IMR-90 (cell line): ENCODE measurements at regions not wholly inside any gene's neighbourhood (a gene's known extent, or its start where the extent isn't known, plus 50 kb on each side); places are given as distances from the start of the nearest gene placed in this dataset.

Experiments
- ATAC-seq: fragments of 200-7000 bp; cut with Tn5 transposase; 2 replicates; pipeline ENCODE4 v1.9.1; 2020; ENCODE audit warnings: low read depth, mild to moderate bottlenecking, moderate library complexity
- BruUV-seq: library from RNA; stranded (reverse); fragments of 400-500 nt; replicated peaks from 2 replicates; lab custom pipeline; 2021; lab: Mats Ljungman, UMichigan
- CTCF ChIA-PET: fragments of 300-600 bp; formaldehyde crosslinking; extraction: SDS; loops from one replicate; lab custom pipeline; 2021; ENCODE audit warnings: antibody characterized with exemption; lab: Yijun Ruan, JAX
- POLR2A ChIA-PET: fragments of 300-600 bp; sonication (Branson Sonifier 250); formaldehyde crosslinking; loops from one replicate; lab custom pipeline; 2022; ENCODE audit warnings: antibody characterized with exemption; ENCODE audit not compliant: unreplicated experiment; lab: Charles Lee
- DNase-seq: peaks from one replicate; pipeline ENCODE4 v3.0.0; 2013
- H2AFZ ChIP-seq: replicated peaks from 2 replicates; pipeline ENCODE3; 2013; ENCODE audit warnings: low read length, mild to moderate bottlenecking; ENCODE audit not compliant: poor library complexity
- H2AK5ac ChIP-seq: 2 replicates; pipeline ENCODE4 v1.6.1; 2013; ENCODE audit warnings: low read depth, low read length, inconsistent platforms
- H2AK9ac ChIP-seq: replicated peaks from 2 replicates; pipeline ENCODE3; 2013; ENCODE audit warnings: mild to moderate bottlenecking, low read depth, low read length, moderate library complexity; ENCODE audit not compliant: poor library complexity
- H2BK120ac ChIP-seq: 2 replicates; pipeline ENCODE4 v1.6.1; 2013; ENCODE audit warnings: low read depth, low read length, inconsistent platforms
- H2BK15ac ChIP-seq: 3 replicates; pipeline ENCODE4 v1.6.1; 2013; ENCODE audit warnings: low read depth, low read length, inconsistent platforms
- H2BK20ac ChIP-seq: 2 replicates; pipeline ENCODE4 v1.6.1; 2013; ENCODE audit warnings: low read depth, mild to moderate bottlenecking, inconsistent platforms, low read length, moderate library complexity
- H2BK5ac ChIP-seq: 2 replicates; pipeline ENCODE4 v1.6.1; 2013; ENCODE audit warnings: mild to moderate bottlenecking, low read depth, low read length, inconsistent platforms; ENCODE audit not compliant: poor library complexity, severe bottlenecking
- H3K14ac ChIP-seq: replicated peaks from 2 replicates; pipeline ENCODE4 v1.6.1; 2013; ENCODE audit warnings: low read depth, low read length, inconsistent platforms
- H3K18ac ChIP-seq: 2 replicates; pipeline ENCODE4 v1.6.1; 2013; ENCODE audit warnings: low read depth, low read length, control low read depth
- H3K23ac ChIP-seq: 2 replicates; pipeline ENCODE4 v1.6.1; 2013; ENCODE audit warnings: low read depth, low read length, inconsistent platforms
- H3K27ac ChIP-seq: 2 replicates; pipeline ENCODE4 v1.5.1; 2013; ENCODE audit warnings: mild to moderate bottlenecking, control low read depth, low read length; ENCODE audit not compliant: insufficient read depth
- H3K27me3 ChIP-seq: 2 replicates; pipeline ENCODE4 v1.6.1; 2013; ENCODE audit warnings: low read length; ENCODE audit not compliant: control insufficient read depth, insufficient read depth
- H3K36me3 ChIP-seq: 2 replicates; pipeline ENCODE4 v1.6.1; 2013; ENCODE audit warnings: low read length, mixed read lengths; ENCODE audit not compliant: control insufficient read depth, insufficient read depth
- H3K4ac ChIP-seq: 2 replicates; pipeline ENCODE4 v1.6.1; 2013; ENCODE audit warnings: low read depth, low read length, inconsistent platforms
- H3K4me1 ChIP-seq: 2 replicates; pipeline ENCODE4 v1.6.1; 2013; ENCODE audit warnings: low read length, mixed read lengths; ENCODE audit not compliant: control insufficient read depth, insufficient read depth
- H3K4me2 ChIP-seq: 2 replicates; pipeline ENCODE4 v1.6.1; 2013; ENCODE audit warnings: low read depth, mild to moderate bottlenecking, control low read depth, low read length, moderate library complexity
- H3K4me3 ChIP-seq: 2 replicates; pipeline ENCODE4 v1.5.1; 2013; ENCODE audit warnings: low read depth, mild to moderate bottlenecking, control low read depth, low read length, moderate library complexity; ENCODE audit not compliant: insufficient read depth
- H3K56ac ChIP-seq: 2 replicates; pipeline ENCODE4 v1.6.1; 2013; ENCODE audit warnings: low read length, inconsistent platforms; ENCODE audit not compliant: insufficient read depth; ENCODE audit errors: extremely low read depth
- H3K79me1 ChIP-seq, 2 experiments: 2 replicates each; pipeline ENCODE4 v1.6.1; 2013; ENCODE audit warnings: low read length in 2 of 2, inconsistent platforms in 1 of 2, low read depth in 1 of 2
- H3K9ac ChIP-seq: 2 replicates; pipeline ENCODE4 v1.6.1; 2013; ENCODE audit warnings: low read depth, low read length, control low read depth
- H3K9me1 ChIP-seq: 2 replicates; pipeline ENCODE4 v1.6.1; 2013; ENCODE audit warnings: low read length, inconsistent platforms; ENCODE audit not compliant: insufficient read depth
- H3K9me3 ChIP-seq: 2 replicates; pipeline ENCODE4 v1.6.1; 2013; ENCODE audit warnings: low read length; ENCODE audit not compliant: control insufficient read depth, insufficient read depth
- H4K20me1 ChIP-seq: 2 replicates; pipeline ENCODE4 v1.6.1; 2013; ENCODE audit warnings: low read length, inconsistent platforms; ENCODE audit not compliant: insufficient read depth
- H4K5ac ChIP-seq: 2 replicates; pipeline ENCODE4 v1.6.1; 2013; ENCODE audit warnings: mild to moderate bottlenecking, low read depth, low read length, control low read depth
- H4K8ac ChIP-seq, 2 experiments: 2 replicates each; pipeline ENCODE4 v1.6.1; 2013; ENCODE audit warnings: low read depth in 2 of 2, low read length in 2 of 2, control low read depth in 1 of 2, inconsistent platforms in 1 of 2
- H4K91ac ChIP-seq: 2 replicates; pipeline ENCODE4 v1.6.1; 2013; ENCODE audit warnings: low read depth, low read length, inconsistent platforms; ENCODE audit not compliant: insufficient read depth
- FOS ChIP-seq: fragments of 150-350 bp; IDR thresholded peaks from 2 replicates; pipeline ENCODE4 v1.6.1; 2016; ENCODE audit warnings: low read depth, low read length
- RCOR1 ChIP-seq: IDR thresholded peaks from 2 replicates; pipeline ENCODE4 v1.6.1; 2012; ENCODE audit warnings: mild to moderate bottlenecking, low read length, improper control_type of control experiment; ENCODE audit not compliant: insufficient replicate concordance
- WGBS, 2 experiments: methylation state at CpG; one replicate each; pipeline versions ENCODE4 v1.1.5 to v1.1.7; 2013; ENCODE audit warnings: missing lambda C conversion rate in 2 of 2; ENCODE audit not compliant: insufficient read length in 1 of 2; ENCODE audit errors: extremely low coverage in 2 of 2; 5-methylcytosine and 5-hydroxymethylcytosine counted together
- dilution Hi-C: fragments of 300-500 bp; cut with HindIII; formaldehyde crosslinking; loops from one replicate; pipeline ENCODE4 v1.14.3; 2018; ENCODE audit warnings: low sequenced_read_pairs; ENCODE audit not compliant: unreplicated experiment
- in situ Hi-C: fragments of 300-500 bp; cut with MboI; formaldehyde crosslinking; loops from 3 replicates; pipeline ENCODE4 v1.14.3; 2019; ENCODE audit warnings: low sequenced_read_pairs, inconsistent platforms, mixed read lengths
- intact Hi-C: fragments of 100-400 bp; cut with micrococcal nuclease; formaldehyde crosslinking; loops from 2 replicates; pipeline ENCODE4 v1.10.0; 2022

DNA sequence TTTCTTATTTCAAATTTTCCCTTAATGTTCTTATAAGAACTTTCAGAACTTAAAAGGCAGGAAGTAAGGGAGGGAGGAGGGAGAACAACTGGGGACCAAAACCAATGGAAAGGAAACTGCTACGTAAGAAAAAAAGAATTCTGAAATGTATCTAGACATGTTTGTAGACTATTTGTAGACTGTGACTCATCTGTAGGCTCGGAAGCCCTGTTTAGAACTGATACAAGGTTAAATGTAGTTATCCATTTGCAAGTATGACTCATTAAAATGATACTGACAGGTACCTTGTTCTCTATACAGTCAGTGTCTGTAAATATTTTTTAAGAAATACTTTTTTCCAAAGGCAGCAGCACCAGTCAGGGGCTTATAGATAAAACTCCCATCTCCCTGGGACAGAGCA is 202.0 kb downstream of the DHX15 start:
- Histone ChIP-seq H3K79me1 (no peaks in the 10 kb centered on the region), H3K18ac (no peak overlapping the region), H2BK5ac (no peak overlapping the region), H2AK9ac (no peak overlapping the region), H3K4ac (no peak overlapping the region), H3K9me1 (no peaks in the 10 kb centered on the region), H2BK120ac (no peak overlapping the region), H3K27me3 (no peaks in the 10 kb centered on the region), H3K4me2 (no peak overlapping the region), H3K4me3 (no peak overlapping the region), H4K91ac (no peak overlapping the region), H4K5ac (no peak overlapping the region), H3K56ac (no peak overlapping the region), H3K4me1 (no peaks in the 10 kb centered on the region), H3K27ac (no peak overlapping the region), H4K8ac (no peak overlapping the region), H2BK20ac (no peak overlapping the region), H3K23ac (no peak overlapping the region), H3K9ac (no peak overlapping the region), H4K20me1 (no peaks in the 10 kb centered on the region), H3K36me3 (no peaks in the 10 kb centered on the region), H2BK15ac (no peak overlapping the region), H2AK5ac (no peak overlapping the region), H3K9me3 (no peaks in the 10 kb centered on the region), H3K14ac (no peak overlapping the region), H2AFZ (no peak overlapping the region)
- POLR2A ChIA-PET: no interaction called here
- ATAC-seq: peak; percentile 56
- peak; percentile 81; the same call in 1 of the 2 replicates for TF ChIP-seq FOS
- TF ChIP-seq RCOR1: no peak
- 0% methylated on average over 1 of the region's 2 CpGs; no CpG with 5 or more reads in 1 of the 2 experiments for WGBS, 2 experiments
- in situ Hi-C loops: no loop called here
- dilution Hi-C loops: no loop called here
- peak; percentile 78 for DNase-seq
- CTCF ChIA-PET: no interaction called here
- no TSS peak for BruUV-seq
- intact Hi-C loops: no loop called here
